GM18951 (cell line): ENCODE measurements at regions not wholly inside any gene's neighbourhood (a gene's known extent, or its start where the extent isn't known, plus 50 kb on each side); places are given as distances from the start of the nearest gene placed in this dataset.

Experiments
- POLR2A ChIP-seq: IDR thresholded peaks from 4 replicates; pipeline ENCODE4 v1.6.1; 2011; ENCODE audit warnings: mild to moderate bottlenecking; ENCODE audit not compliant: insufficient read length, insufficient read depth; ENCODE audit errors: extremely low read depth
- in situ Hi-C: fragments of 300-500 bp; cut with MboI; formaldehyde crosslinking; loops from one replicate; pipeline ENCODE4 v1.12.0; 2022; ENCODE audit warnings: low sequenced_read_pairs, mixed read lengths, inconsistent platforms; ENCODE audit not compliant: unreplicated experiment

DNA sequence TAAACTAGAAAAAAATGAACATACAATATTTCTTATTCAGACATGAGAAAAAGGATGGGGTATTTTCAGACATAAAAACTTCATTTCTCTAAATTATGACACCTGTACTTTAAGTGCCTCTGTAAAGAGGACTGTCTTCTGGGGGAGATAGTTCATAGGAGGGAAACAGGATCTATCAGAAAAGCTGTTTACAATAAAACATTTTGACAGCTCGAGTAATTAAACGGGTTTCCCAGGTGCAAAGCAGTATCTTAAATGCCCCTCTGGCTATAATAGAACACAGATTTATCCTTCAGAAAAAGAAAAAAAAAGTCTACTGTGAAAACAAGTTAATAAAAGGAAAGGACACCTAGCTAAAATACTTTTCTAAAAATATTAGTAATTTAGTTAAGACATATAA, 311.4 kb upstream of the UBE2E3 start:
- in situ Hi-C loops, result no loop called here
- no peak for TF ChIP-seq POLR2A

DNA sequence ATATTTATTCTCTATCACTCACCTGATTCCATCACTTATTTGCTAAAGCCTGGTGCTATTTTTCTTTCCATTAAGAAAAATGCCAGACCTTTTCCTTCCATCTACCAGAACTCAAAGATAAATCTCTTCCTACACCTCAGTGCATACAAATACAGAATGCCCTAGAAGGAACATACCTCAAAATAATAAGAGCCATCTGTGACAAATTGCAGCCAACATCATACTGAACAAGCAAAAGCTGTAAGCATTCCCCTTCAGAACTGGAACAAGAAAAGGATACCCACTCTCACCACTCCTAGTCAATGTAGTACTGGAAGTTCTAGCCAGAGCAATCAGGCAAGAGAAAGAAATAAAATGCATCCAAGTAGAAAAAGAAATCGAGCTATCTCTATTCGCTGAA, 315.9 kb upstream of the UBE2E3 start:
- in situ Hi-C loops, result no loop called here
- TF ChIP-seq POLR2A, result no peak

DNA sequence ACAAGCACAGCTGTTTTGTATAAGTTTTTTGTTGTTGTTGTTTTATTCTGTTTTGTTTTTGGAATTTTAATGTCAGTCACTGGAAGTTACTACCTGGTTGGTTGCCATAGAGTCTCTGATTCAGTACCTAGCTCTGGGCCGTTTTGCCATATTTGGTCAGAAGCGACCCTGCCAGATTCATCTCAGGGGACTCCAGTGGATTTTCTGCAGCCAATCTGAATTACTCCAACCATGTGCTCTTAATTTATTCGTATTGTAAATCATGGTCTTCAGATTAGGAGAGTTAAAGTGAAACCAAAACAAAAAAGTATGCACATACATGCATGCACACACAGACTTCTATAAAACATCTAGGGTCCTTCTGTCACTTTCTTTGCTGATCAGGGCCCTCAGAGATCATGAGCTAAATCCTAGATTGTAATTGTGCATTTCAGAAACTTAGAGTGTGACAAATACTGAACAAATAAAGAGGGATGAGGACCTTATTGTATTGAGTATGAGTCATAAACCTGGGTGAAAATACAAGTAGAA, 317.4 kb upstream of the UBE2E3 start:
- no peak for TF ChIP-seq POLR2A
- in situ Hi-C loops, result no loop called here

DNA sequence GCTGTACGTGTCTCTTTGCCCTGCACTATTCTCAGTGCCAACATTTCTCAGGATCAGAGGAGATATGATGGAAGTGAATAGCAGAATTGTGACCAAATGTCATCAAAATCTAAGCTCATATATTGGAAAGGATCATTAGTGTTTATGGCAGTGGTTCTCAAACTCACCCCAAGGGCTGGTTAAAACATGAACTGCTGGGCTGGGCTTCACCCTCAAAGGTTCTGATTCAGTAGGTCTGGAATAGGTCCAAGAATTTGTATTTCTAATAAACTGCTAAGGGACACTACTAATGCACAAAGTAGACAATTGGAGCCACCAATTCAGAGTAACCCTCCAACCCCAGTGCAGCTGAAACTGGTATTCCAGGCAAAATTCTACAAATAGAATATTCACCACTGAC, 317.9 kb upstream of the UBE2E3 start:
- in situ Hi-C loops, result no loop called here
- TF ChIP-seq POLR2A, result no peak

DNA sequence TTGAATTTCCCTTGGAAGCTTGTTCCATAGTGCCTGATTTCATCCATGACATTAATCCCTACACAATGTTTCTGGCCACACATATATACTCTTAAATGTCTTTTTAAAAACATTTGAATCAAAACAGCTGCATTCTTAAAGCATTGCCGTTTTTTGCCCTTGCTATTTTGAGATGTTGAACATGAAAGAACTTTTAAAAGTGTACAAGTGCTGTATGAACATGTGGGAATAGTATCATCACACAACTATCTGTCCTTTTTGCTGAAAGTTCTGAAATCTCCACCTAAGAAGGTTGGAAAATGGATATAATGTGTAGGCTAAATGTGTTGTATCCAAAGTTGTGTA, 318.7 kb upstream of the UBE2E3 start:
- in situ Hi-C loops, result no loop called here

DNA sequence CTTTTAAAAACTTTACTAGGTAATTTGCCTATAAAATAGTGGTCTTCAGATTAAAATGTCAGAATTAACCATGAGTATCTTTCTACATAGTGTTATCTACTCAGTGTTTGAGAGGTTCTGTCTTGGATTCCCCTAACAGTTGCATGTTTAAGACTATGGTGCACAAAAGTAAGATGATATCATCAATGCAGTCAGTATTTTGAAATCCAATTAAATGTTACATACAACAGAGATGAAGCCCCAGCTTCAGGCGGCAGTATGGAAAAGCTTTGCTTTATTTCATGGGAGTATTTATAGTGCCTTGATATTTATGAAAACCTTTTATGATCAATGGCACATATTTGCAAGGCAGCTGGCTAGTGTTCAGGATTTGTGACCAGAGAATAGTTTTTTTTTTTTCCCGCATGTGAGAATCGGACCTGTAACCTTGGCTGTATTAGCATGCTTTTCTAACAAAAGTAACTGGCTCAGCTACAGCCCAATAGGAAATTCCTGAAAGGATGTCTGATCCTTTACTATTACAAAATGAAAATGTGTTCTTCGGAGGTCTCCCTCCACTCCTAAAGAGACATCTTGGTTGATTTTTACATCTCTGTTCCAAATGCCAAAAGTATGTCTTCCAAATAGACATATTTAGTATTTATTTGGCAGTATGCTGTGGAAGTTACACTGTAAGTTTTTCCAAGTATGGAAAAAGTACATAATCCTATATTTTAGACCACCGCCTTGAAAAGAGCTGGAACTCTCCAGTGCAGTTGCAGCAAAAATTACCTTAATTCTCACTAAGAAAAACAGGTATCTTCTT, 319.3 kb upstream of the UBE2E3 start:
- in situ Hi-C loops, result no loop called here

More for the DNA sequence above, 318.7 kb upstream of the UBE2E3 start:
- no peak for TF ChIP-seq POLR2A

DNA sequence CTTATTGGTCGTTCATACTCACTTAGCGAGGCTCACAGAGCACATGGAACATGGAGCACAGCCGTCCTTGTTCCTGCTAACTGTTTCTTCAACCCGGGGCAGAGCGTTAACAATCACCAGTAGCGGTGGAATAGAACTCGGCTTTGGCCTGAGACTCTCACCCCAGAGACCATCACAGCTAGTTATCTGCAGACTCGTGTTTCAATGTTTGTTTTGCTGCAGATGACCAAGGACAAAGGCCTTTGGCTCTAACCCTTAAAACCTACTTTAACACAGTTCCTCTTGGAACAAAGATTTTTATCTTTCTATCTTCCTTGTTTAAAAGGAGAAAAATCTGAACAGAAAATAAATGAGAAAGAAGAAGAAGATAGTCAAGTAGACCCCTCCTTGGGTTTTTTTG, 320.2 kb upstream of the UBE2E3 start:
- in situ Hi-C loops, result no loop called here
- TF ChIP-seq POLR2A, result no peak

More for the DNA sequence above, 319.3 kb upstream of the UBE2E3 start:
- no peak for TF ChIP-seq POLR2A

DNA sequence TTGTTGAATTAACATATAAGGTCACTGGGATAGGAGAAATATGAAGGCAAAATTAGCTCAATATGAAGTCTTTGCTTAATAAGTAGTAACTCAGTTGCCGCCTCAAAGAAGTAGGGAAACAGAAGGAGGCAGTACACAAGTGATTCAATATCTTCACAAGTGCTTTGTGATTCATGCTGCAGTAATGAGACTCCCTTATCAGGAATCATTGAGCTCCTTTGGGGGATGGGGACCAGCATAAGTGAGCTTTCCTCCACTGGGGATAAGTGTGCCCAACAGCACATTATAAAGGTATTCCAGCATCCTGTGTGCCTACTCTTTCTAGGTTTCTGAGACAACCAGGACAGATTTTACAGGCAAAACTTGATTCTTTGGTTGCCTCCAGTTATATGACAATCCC, 323.4 kb upstream of the UBE2E3 start:
- in situ Hi-C loops, result no loop called here
- TF ChIP-seq POLR2A, result no peak

DNA sequence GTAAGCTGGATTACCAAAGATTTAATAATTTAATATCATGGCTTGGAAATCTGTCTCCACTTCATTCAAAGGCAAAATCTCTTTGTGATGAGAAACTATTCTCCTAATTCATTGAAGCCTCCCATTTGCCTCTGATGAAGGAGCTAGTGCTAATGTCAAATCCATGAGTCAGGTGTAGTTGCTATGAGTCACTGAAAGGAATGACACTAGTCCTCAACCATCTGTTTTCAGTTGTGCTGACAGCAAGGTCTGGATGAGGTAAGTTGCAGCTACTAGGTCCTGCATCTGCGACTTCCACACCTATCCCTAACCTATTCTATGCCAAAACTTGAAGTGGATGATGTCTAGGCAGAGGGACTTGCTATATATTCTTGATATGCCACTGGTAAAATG, 324.0 kb upstream of the UBE2E3 start:
- no peak for TF ChIP-seq POLR2A
- in situ Hi-C loops, result no loop called here

DNA sequence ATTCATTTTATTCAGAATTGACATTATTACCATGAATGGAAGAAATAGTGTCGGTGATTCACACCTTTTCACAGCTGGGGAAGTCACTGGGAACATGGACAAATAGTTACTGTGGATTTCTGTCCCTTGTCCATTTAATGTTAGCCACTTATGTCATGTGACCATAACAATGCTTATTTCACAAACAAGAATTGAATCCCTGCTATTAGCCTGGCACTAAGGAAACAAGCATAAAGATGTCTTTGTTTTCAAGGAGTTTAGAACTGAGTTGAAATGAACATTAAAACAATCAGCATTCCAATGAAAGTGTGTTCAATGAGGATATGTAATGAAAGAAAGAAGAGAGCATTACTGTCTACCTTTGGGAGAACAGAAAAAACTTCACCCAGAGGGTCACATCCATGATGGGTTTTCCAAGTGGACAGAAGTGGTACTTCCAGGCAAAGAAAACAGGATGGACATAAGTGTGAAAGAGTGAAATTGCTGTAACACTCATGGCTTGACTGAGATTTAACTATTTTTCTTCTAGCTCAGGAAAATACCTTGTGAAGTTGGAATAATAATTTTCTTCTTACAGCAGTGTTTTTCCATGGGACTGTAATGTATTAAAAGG, 324.5 kb upstream of the UBE2E3 start:
- no peak for TF ChIP-seq POLR2A
- in situ Hi-C loops, result no loop called here

DNA sequence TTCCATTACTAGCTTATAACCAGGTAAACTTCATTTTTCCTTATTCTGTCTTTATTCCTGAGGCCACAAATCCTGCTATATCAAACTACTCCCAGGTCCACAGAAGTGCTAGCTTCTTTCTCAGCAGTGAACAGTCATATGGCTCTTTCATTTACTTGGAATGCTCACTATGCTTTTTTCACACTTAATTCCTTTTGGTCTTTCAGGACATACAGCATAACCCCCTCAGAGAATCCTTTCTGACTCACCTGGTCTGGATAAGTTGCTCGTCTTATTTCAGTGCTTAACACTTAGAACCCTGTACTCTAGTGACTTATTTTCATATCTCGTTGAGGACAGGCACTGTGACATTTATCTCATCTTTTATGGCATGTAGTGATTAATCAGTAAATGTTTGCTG, 325.0 kb upstream of the UBE2E3 start:
- in situ Hi-C loops, result no loop called here

DNA sequence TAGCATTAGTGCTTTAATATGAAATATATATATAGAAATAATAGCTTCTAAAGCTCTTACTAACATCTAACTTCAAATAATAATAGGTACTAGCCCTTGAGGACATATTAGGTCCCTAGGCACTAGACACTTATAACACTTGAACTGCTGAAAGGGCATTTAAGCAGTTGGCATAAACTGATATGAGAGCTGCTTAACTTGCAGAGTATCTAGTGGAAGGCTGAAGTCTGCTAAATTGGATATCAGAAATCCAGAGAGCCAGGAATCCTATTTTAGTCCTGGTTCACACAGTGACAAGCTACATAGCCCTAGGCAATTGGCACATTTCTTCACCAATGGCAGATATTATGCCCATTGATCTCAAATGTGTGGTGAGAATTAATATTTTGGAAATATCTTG, 326.9 kb upstream of the UBE2E3 start:
- in situ Hi-C loops, result no loop called here
- TF ChIP-seq POLR2A, result no peak

More for the DNA sequence above, 325.0 kb upstream of the UBE2E3 start:
- TF ChIP-seq POLR2A, result no peak

DNA sequence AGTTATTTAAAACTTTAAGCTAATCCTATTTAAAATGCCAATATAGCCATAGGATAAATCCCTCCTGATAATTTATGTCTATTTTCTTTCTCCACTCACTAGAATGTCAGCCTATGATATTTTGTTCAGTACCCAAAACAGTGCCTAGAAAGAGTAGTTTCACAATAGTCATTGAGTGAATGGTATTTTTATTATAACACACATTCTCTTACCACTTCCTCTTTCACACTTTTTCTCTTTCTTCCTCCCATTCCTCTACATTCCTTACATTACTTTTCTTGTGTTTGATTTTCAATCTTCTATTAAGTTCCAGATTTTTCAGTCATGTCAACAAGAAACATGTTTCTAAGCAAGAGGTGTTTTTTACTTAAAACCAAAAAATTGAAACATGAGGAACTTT, 327.6 kb upstream of the UBE2E3 start:
- in situ Hi-C loops, result no loop called here
- no peak for TF ChIP-seq POLR2A

DNA sequence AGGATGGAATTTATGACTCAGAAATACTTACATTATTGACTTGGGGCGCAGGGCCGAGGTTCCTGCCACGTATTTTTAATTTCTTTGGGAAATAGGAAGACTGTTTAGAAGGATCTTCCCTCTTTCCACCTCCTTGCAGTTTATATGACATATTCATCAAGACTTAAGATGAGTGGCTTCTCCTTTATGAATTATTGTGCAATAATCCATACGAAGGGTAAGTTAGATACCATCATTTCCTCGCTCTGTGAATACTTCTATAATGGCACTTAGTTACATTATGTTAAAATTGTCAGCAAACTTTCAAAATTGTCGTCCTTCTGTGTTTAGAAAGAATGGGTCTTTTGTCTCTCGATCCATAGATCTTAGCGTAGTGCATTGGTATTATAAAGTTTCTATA, 328.8 kb upstream of the UBE2E3 start:
- in situ Hi-C loops, result no loop called here
- no peak for TF ChIP-seq POLR2A

DNA sequence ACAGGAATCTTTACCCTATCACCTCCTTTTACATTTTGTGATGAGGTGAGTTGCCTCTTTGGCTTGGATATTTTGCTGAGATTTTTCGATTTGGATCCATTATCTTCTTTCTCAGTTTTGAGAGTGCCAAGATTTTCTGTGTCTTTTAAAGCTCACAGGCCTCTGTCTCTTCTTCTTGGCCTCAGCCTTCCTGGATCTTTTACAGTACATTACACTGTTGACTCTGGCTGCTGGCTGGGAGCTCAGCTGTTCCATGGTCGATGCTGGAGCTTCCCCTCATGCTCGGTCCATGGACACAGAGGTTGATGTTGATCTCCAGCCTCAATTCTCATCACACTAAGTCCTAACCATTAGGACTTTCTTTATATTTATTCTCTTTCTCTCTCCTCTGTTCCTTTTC, 332.8 kb upstream of the UBE2E3 start:
- in situ Hi-C loops, result loop anchor here (25.0 kb wide), 1 partner anchor 415 kb away; no protein-coding TSS in a partner anchor
- no peak for TF ChIP-seq POLR2A

DNA sequence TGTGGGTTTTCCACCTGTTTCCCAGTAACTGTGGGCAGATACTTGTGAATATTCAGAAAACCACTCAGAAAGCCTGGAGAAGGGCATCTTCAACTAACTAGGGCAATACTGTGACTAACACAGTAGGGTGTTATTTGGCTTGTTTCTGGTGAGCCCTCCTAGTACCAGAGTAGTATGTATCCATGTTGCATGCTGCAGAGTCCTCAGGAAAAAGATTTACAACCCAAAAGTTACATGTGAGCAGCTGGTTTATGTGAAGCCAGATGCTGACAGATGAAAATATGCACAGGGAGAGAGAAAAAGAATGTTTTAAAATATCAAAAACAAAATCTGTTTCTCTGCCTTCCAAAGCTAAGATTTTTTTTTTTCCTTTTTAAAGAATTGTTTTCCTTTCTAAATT, 333.2 kb upstream of the UBE2E3 start:
- in situ Hi-C loops, result loop anchor here (25.0 kb wide), 1 partner anchor 415 kb away; no protein-coding TSS in a partner anchor
- no peak for TF ChIP-seq POLR2A
